GM12891 (cell line): ENCODE measurements at regions not wholly inside any gene's neighbourhood (a gene's known extent, or its start where the extent isn't known, plus 50 kb on each side); places are given as distances from the start of the nearest gene placed in this dataset.

ENCODE experiments used
- PAX5 ChIP-seq: IDR thresholded peaks from 2 replicates; pipeline ENCODE4 v1.6.1; 2011; ENCODE audit warnings: low read length, moderate library complexity, mild to moderate bottlenecking; ENCODE audit not compliant: insufficient read depth, severe bottlenecking
- POLR2A ChIP-seq: IDR thresholded peaks from 2 replicates; pipeline ENCODE4 v1.6.1; 2011; ENCODE audit warnings: low read depth, low read length, control low read depth
- POLR2AphosphoS5 ChIP-seq: IDR thresholded peaks from 2 replicates; pipeline ENCODE4 v1.6.1; 2011; ENCODE audit warnings: low read depth, low read length, control low read depth
- POU2F2 ChIP-seq: IDR thresholded peaks from 2 replicates; pipeline ENCODE4 v1.6.1; 2011; ENCODE audit warnings: low read depth, mild to moderate bottlenecking, control low read depth, low read length, moderate library complexity
- SPI1 ChIP-seq: IDR thresholded peaks from 2 replicates; pipeline ENCODE4 v1.6.1; 2011; ENCODE audit warnings: low read depth, low read length, control low read depth
- TAF1 ChIP-seq: IDR thresholded peaks from 2 replicates; pipeline ENCODE4 v1.6.1; 2011; ENCODE audit warnings: low read depth, low read length, control low read depth

DNA sequence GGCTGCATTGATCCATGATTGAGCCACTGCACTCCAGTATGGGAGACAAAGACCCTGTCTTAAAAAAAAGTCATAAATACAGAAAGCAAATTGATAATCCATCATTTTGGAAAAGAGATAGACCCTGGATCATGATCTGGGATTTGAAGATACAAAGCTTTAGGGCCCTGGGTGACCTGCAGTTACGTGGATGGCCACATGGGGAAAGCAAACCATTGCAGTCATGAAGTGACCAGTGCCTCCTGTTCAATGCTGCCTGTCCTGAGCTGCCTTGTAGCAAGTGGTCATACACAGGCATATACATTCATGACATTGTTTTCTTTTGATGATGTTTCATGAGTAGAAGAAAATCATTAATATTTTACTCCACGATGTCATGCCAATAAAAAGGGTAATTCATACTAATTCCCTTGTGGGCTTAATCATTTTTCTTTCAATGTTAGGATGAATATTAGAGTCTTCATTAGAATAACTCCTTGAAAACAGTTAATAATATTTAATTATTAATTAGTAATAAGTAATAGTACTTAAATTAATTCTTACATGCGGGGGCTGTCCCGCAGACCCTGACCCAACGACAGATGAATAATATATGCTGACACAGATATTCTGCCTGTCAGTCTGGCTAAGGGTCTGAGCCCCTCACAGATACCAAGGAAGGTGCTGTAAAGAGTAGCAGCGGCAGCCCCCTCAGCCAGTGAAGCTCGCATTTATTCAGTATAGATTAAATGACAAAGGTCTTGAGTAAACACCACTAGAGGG, 109.0 kb upstream of the UNC13C start:
- no peak for TF ChIP-seq POLR2A
- TF ChIP-seq POLR2AphosphoS5 = no peak
- no peak for TF ChIP-seq TAF1
- TF ChIP-seq SPI1 = no peak
- TF ChIP-seq POU2F2 = no peak
- TF ChIP-seq PAX5 = no peak
